GM10266 (cell line): ENCODE measurements at regions not wholly inside any gene's neighbourhood (a gene's known extent, or its start where the extent isn't known, plus 50 kb on each side); places are given as distances from the start of the nearest gene placed in this dataset.
"Not testable (repeated sequence)": the region's sequence is repeated elsewhere in the genome, so short reads cannot be mapped to it uniquely, and the experiment has no call there.

Source experiments
- DNase-seq: peaks from one replicate; pipeline ENCODE4 v3.0.0; 2012; ENCODE audit errors: extremely low spot score
- TF ChIP-seq, protein P1 (sequence below): IDR thresholded peaks from 2 replicates; pipeline ENCODE4 v1.5.1; 2012; ENCODE audit warnings: mild to moderate bottlenecking, low read depth; ENCODE audit not compliant: control insufficient read depth, insufficient read depth; ENCODE audit errors: missing control alignments

DNA sequence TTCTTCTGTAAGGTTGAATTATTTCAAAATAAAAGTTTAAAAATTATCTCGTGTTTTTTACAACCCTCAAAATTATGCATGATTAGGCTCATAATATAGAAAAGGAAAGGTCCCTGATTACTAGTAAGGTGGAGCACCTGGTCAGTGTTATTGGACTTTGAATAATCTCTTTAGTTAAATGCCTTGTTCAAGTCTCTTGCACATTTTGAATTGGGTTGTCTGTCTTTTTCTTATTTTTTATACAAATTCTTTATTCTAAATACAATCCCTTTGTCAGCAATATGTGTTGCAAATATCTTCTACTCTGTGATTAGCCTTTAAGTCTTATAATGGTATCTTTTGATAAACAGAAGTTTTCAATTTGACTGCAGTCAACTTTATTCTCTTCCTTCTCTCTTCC, 100.7 kb upstream of the TNFSF4 start:
- DNase-seq: no peak
- TF ChIP-seq, protein P1, sequence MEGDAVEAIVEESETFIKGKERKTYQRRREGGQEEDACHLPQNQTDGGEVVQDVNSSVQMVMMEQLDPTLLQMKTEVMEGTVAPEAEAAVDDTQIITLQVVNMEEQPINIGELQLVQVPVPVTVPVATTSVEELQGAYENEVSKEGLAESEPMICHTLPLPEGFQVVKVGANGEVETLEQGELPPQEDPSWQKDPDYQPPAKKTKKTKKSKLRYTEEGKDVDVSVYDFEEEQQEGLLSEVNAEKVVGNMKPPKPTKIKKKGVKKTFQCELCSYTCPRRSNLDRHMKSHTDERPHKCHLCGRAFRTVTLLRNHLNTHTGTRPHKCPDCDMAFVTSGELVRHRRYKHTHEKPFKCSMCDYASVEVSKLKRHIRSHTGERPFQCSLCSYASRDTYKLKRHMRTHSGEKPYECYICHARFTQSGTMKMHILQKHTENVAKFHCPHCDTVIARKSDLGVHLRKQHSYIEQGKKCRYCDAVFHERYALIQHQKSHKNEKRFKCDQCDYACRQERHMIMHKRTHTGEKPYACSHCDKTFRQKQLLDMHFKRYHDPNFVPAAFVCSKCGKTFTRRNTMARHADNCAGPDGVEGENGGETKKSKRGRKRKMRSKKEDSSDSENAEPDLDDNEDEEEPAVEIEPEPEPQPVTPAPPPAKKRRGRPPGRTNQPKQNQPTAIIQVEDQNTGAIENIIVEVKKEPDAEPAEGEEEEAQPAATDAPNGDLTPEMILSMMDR: no peak

DNA sequence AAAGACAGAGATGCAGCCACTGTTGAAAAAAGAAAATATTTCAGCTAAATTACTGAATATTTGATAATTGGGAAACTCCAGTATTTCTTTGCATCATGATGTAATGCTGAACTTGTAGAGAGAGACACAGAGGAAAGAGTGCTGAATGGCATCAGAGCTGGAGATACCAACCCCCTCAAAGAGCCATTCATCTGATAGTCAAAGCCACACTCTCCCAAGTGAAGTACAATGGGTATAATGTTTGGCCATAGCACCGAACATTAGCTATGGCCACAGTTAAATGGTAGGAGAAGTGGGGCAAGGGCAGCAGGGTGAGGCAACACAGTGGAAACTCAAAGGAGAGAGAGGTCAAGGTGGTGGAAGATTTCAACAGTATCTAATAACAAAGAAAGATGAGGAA, 107.5 kb upstream of the TNFSF4 start:
- TF ChIP-seq, protein P1: no peak
- no peak for DNase-seq

DNA sequence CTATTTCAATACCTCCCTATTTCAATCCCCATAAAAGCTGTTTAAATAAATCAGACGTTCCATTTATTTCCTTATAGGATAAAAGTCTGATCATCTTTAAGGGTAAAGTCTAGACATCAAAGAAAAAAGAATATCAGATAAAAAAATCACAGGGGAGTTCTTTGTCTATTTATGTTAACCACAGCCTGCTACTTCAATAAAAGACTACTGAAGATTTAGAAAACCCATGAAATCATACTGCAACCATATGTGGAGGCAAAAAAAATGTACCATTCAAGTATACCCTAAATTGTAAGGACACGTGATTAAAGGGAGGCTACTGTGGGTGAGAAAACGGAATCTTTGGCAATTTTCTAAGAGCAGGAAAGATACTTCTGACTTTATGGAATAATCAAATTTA, 108.2 kb upstream of the TNFSF4 start:
- TF ChIP-seq, protein P1: no peak
- no peak for DNase-seq

DNA sequence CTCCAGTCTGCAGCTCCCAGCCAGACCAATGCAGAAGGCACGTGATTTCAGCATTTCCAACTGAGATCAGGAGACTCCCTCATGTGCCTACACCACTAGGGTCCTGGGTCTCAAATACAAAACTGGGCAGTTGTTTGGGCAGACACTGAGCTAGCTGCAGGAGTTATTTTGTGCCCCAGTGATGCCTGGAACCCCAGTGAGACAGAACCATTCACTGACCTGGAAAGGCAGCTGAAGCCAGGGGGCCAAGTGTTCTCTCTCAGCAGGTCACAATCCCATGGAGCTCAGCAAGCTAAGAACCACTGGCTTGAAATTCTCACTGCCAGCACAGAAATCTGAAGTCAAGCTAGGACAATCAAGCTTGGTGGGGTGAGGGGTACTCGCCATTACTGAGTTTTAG, 111.7 kb upstream of the TNFSF4 start:
- TF ChIP-seq, protein P1: no peak
- no peak for DNase-seq

DNA sequence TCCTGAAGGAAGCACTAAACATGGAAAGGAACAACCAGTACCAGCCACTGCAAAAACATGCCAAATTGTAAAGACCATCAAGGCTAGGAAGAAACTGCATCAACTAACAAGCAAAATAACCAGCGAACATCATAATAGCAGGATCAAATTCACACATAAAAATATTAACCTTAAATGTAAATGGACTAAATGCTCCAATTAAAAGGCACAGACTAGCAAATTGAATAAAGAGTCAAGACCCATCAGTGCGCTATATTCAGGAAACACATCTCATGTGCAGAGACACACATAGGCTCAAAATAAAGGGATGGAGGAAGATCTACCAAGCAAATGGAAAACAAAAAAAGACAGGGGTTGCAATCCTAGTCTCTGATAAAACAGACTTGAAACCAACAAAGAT, 117.2 kb upstream of the TNFSF4 start:
- not testable (repeated sequence) for DNase-seq

DNA sequence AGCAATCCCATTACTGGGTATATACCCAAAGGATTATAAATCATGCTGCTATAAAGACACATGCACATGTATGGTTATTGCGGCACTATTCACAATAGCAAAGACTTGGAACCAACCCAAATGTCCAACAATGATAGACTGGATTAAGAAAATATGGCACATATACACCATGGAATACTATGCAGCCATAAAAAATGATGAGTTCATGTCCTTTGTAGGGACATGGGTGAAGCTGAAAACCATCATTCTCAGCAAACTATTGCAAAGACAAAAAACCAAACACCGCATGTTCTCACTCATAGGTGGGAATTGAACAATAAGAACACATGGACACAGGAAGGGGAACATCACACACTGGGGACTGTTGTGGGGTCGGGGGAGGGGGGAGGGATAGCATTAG, 120.9 kb upstream of the TNFSF4 start:
- DNase-seq: not testable (repeated sequence)

DNA sequence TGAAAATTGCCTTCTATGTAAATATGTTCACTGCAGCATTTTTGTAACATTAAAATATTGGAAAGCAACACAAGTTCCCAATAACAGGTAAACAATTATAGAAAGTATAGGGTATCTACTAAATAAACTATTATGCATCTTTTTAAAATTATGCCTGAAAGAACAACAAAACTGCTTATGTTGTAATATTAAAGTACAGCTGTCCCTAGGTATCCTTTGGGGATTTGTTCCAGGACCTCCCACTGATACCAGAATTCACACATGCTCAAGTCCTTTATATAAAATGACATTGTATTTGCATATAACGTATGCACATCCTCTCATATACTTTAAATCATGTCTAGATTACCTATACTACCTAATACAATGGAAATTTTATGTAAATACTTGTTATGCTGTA, 121.8 kb upstream of the TNFSF4 start:
- TF ChIP-seq, protein P1: no peak
- DNase-seq: no peak

DNA sequence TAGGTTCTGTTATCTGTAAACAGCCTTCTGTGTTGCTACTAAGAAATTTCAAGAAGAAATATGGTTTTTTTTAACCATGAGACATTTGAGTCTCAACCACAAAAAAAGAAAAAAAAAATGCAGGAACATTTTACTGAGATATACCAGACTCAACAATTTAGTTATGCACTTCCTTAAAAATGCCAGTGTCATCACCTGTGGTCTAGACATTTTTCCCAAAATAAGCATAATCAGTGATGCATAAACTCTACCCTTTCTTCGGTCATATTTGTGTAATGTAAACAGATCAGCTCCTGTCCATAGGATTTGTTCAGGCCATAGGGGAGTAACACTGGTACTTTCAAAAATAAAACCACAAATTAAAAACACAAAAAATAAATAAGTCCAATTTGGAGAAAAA, 122.6 kb upstream of the TNFSF4 start:
- no peak for DNase-seq
- TF ChIP-seq, protein P1: no peak
